HepG2 (cell line): ENCODE measurements at regions not wholly inside any gene's neighbourhood (a gene's known extent, or its start where the extent isn't known, plus 50 kb on each side); places are given as distances from the start of the nearest gene placed in this dataset.
"Not testable (repeated sequence)": the region's sequence is repeated elsewhere in the genome, so short reads cannot be mapped to it uniquely, and the experiment has no call there.

Experiments used
- ATAC-seq: fragments of 200-7000 bp; cut with Tn5 transposase; 3 replicates; pipeline ENCODE4 v1.9.1; 2020; ENCODE audit warnings: mild to moderate bottlenecking, moderate library complexity
- BruUV-seq: library from RNA; stranded (reverse); fragments of 400-500 nt; replicated peaks from 2 replicates; lab custom pipeline; 2021; lab: Mats Ljungman, UMichigan
- CTCF ChIA-PET: fragments of 300-600 bp; formaldehyde crosslinking; extraction: SDS; loops from one replicate; lab custom pipeline; 2021; ENCODE audit warnings: low total read pairs, inconsistent platforms, low intra/inter-chr PET ratio; lab: Yijun Ruan, JAX
- POLR2A ChIA-PET: fragments of 350-600 bp; sonication (Branson Sonifier 250); formaldehyde crosslinking; loops from one replicate; lab custom pipeline; 2020; ENCODE audit warnings: antibody characterized with exemption, inconsistent platforms; lab: Yijun Ruan, JAX
- DNase-seq: peaks from one replicate; pipeline ENCODE4 v3.0.0-alpha.2; 2015; ENCODE audit warnings: low spot score
- FAIRE-seq: peaks from 3 replicates; lab custom pipeline; 2011; peaks lifted over from hg19 to GRCh38; lab: Jason Lieb, UNC
- H2AFZ ChIP-seq: one replicate; pipeline ENCODE4 v1.6.1; 2011; ENCODE audit warnings: low read length, inconsistent platforms
- H3K27ac ChIP-seq: fragments of 300-600 bp; 3 replicates; pipeline ENCODE4 v1.8.0; 2011; ENCODE audit warnings: mixed run types, mild to moderate bottlenecking, mixed read lengths, low read length, inconsistent platforms; ENCODE audit not compliant: insufficient read depth; ENCODE audit errors: extremely low read length
- H3K27me3 ChIP-seq, 2 experiments: fragments of 200-600 bp in 1 of 2; 2 replicates in 1 of 2; 3 replicates in 1 of 2; pipeline versions ENCODE4 v1.6.0 to v1.8.0; 2011; ENCODE audit warnings: low read length in 2 of 2, mild to moderate bottlenecking in 2 of 2, moderate library complexity in 2 of 2, inconsistent platforms in 1 of 2; ENCODE audit not compliant: insufficient read depth in 2 of 2, control insufficient read depth in 1 of 2
- H3K36me3 ChIP-seq, 2 experiments: fragments of 200-600 bp in 1 of 2; replicated peaks in 1 of 2; 2 replicates in 1 of 2; 3 replicates in 1 of 2; pipeline versions ENCODE4 v1.5.1 to v1.8.0; 2011; ENCODE audit warnings: low read length in 2 of 2, inconsistent platforms in 1 of 2; ENCODE audit not compliant: insufficient read depth in 2 of 2, control insufficient read depth in 1 of 2
- H3K4me1 ChIP-seq: 2 replicates; pipeline ENCODE4 v1.5.1; 2012; ENCODE audit warnings: low read length, inconsistent platforms; ENCODE audit not compliant: insufficient read depth
- H3K4me2 ChIP-seq: 2 replicates; pipeline ENCODE4 v1.6.0; 2011; ENCODE audit warnings: low read depth, low read length, inconsistent platforms
- H3K4me3 ChIP-seq, 3 experiments: fragments of 200-600 bp in 1 of 3; sonication (generic), shearing (Covaris generic) in 1 of 3; replicated peaks in 1 of 3; 2 replicates each; pipeline ENCODE4 v1.5.1; 2011 to 2016; ENCODE audit warnings: low read length in 3 of 3, inconsistent platforms in 2 of 3, low read depth in 2 of 3, mild to moderate bottlenecking in 2 of 3, control low read depth in 1 of 3, mixed read lengths in 1 of 3; ENCODE audit not compliant: insufficient read depth in 1 of 3
- H3K79me2 ChIP-seq: one replicate; pipeline ENCODE4 v1.6.1; 2011; ENCODE audit warnings: low read length, inconsistent platforms; ENCODE audit not compliant: insufficient read depth
- H3K9ac ChIP-seq: 2 replicates; pipeline ENCODE4 v1.6.0; 2011; ENCODE audit warnings: mild to moderate bottlenecking, low read depth, low read length, inconsistent platforms; ENCODE audit not compliant: insufficient read depth
- H3K9me3 ChIP-seq: 2 replicates; pipeline ENCODE4 v1.5.1; 2012; ENCODE audit warnings: mild to moderate bottlenecking, low read length
- H4K20me1 ChIP-seq: 2 replicates; pipeline ENCODE4 v1.6.0; 2011; ENCODE audit warnings: inconsistent platforms, mild to moderate bottlenecking, low read length, moderate library complexity; ENCODE audit not compliant: insufficient read depth
- ZNF292 ChIP-seq: sonication (generic); formaldehyde crosslinking; IDR thresholded peaks from 2 replicates; pipeline ENCODE4 v1.8.1; 2022; ENCODE audit warnings: mild to moderate bottlenecking, low read depth, missing genetic modification reagents, borderline replicate concordance
- WGBS: methylation state at CpG from one replicate; pipeline ENCODE4 v1.1.6; 2017; ENCODE audit warnings: low lambda C conversion rate; 5-methylcytosine and 5-hydroxymethylcytosine counted together
- in situ Hi-C: cut with HindIII; loops from 2 replicates; pipeline ENCODE4 v1.10.0; 2017; ENCODE audit warnings: low pct_unique_long_range_greater_than_20kb; ENCODE audit not compliant: extremely low pct_ligation_motif_present
- intact Hi-C: fragments of 100-400 bp; cut with micrococcal nuclease; formaldehyde crosslinking; loops from one replicate; pipeline ENCODE4 v1.10.0; 2022; ENCODE audit not compliant: unreplicated experiment

DNA sequence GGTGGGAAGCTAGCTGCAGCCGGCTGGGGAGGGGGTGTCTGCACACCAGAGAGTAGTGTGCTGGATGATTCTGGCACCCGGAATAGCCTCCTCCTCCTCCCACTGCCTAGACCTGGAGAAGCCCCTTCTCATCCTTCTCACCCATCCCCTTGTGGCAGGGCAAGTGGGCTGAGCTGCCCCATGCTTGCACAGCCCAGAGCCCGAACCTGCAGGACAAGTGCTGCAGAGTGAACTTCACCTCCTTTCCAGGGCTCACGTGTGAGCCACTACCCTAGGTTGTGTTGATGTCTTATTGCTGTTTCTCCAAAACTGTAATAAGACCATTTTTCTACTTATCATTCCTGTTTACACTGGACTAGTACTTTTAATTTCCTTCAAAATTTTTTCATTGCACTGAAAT is 56.1 kb upstream of the GLYATL1B start:
- Histone ChIP-seq H3K4me3 (no peak overlapping the region), H2AFZ (no peak overlapping the region), H3K4me2 (no peak overlapping the region), H4K20me1 (no peaks in the 10 kb centered on the region), H3K9me3 (no peaks in the 10 kb centered on the region), H3K36me3 (no peaks in the 10 kb centered on the region), H3K4me1 (peaks cover 5% of the 10 kb centered on the region), H3K27ac (no peak overlapping the region), H3K27me3 (no peaks in the 10 kb centered on the region), H3K79me2 (no peaks in the 10 kb centered on the region), H3K9ac (no peak overlapping the region)
- ChIA-PET CTCF (no interaction called here), POLR2A (no interaction called here)
- WGBS = 27% methylated on average over 4 of the region's 4 CpGs
- intact Hi-C loops (no loop called here), in situ Hi-C loops (no loop called here)
- no TSS peak for BruUV-seq
- FAIRE-seq (no peak), ATAC-seq (no peak), DNase-seq (no peak)
- TF ChIP-seq ZNF292 = no peak

- H3K27me3 ChIP-seq, H3K4me3 ChIP-seq, H3K4me1 ChIP-seq, in situ Hi-C loops, H3K4me2 ChIP-seq, intact Hi-C loops, H2AFZ ChIP-seq, H3K36me3 ChIP-seq, FAIRE-seq, POLR2A ChIA-PET, H3K79me2 ChIP-seq, H4K20me1 ChIP-seq, ATAC-seq, H3K9ac ChIP-seq, H3K27ac ChIP-seq, H3K9me3 ChIP-seq, DNase-seq, CTCF ChIA-PET, BruUV-seq: not testable (repeated sequence)
- 21% methylated on average over 1 of the region's 1 CpG for WGBS
These were observed 54.4 kb upstream of the GLYATL1B start for GRCh38 chr11:59031746-59032145.
